ENCODE measurements at regions not wholly inside any gene's neighbourhood (a gene's known extent, or its start where the extent isn't known, plus 50 kb on each side); places are given as distances from the start of the nearest gene placed in this dataset.

DNA sequence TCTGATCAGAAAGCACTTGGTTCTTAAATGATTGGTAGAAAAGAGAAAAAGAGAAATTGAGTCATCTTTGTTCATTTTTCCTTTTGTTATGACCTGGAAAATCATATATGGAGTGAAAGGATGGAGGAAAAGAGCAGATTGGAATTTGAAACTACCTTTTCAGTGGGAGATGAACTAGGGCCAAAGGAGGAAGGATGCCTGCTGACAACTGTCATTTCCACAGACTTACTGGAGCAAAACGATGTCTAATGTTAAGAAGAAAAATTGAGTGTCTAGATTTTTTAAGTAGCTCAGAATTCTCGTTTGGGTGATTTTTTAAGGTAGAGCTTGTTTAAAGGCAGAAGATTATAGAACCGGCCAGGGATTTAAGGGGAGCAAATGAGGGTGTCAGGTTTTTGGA, 144.6 kb upstream of the KCNIP4 start:
- no peak for DNase-seq
- ATAC-seq, result no peak

DNA sequence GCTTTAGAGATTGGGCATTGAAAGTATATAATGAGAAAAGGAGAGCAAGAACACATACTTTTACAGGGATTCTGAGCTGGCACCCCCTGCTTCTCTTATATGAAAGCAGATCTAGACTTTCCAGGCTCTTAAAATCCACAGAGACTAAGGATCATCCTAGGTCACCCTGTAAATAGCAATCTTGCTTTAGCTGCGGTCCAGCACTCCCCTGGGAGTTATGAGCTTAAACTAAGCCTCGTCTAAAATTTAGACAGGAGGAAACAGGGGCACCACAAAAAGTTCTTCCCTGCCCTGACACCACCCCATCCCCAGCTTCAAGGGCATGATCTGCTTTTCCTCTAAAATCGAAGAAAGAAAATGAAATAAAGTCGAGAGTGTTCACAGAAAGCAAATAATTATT, 143.3 kb upstream of the KCNIP4 start:
- ATAC-seq (no peak), DNase-seq (no peak)
- Histone ChIP-seq H3K4me3 (no peak overlapping the region), H3K9me3 (peaks cover 0 to 10% of the 10 kb centered on the region in 2 donors), H3K27ac (no peak overlapping the region), H3K27me3 (no peaks in the 10 kb centered on the region), H3K36me3 (no peaks in the 10 kb centered on the region), H3K4me1 (no peaks in the 10 kb centered on the region)
- no peak for TF ChIP-seq CTCF (IDR thresholded peaks at IDR 0.05)
- intact Hi-C loops (cut with DNase I), result no loop called here

More for the DNA sequence above, 144.6 kb upstream of the KCNIP4 start:
- Histone ChIP-seq H3K4me3 (no peak overlapping the region), H3K27ac (no peak overlapping the region), H3K4me1 (no peaks in the 10 kb centered on the region), H3K9me3 (peaks cover 0 to 2% of the 10 kb centered on the region in 2 donors), H3K27me3 (no peaks in the 10 kb centered on the region), H3K36me3 (no peaks in the 10 kb centered on the region)
- TF ChIP-seq CTCF (IDR thresholded peaks at IDR 0.05), result no peak
- intact Hi-C loops (cut with DNase I), result no loop called here

DNA sequence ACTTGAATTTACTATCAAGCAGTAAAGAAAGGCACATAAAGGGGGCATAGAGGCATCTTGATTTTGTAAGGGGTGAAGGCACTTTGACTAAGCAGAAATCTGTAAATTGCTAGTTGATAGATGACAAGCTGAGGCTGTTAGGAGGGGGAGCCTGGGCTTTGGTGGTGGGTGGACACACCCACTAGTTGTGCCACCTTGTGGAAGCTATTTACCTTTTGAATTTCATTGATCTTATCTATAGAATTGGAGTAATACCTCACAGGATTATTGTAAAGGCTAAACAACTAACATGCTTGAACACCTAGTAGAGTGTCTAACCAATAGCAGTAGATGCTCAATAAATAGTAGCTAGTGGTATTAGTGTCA, 142.8 kb upstream of the KCNIP4 start:
- Histone ChIP-seq H3K4me3 (no peak overlapping the region), H3K27ac (no peak overlapping the region), H3K4me1 (no peaks in the 10 kb centered on the region), H3K36me3 (no peaks in the 10 kb centered on the region), H3K27me3 (no peaks in the 10 kb centered on the region), H3K9me3 (peaks cover 0 to 16% of the 10 kb centered on the region in 2 donors)
- ATAC-seq, result no peak
- TF ChIP-seq CTCF (IDR thresholded peaks at IDR 0.05), result no peak
- intact Hi-C loops (cut with DNase I), result no loop called here
- DNase-seq, result no peak

- ATAC-seq (no peak), DNase-seq (no peak)
- Histone ChIP-seq H3K4me3 (no peak overlapping the region), H3K4me1 (no peaks in the 10 kb centered on the region), H3K27me3 (no peaks in the 10 kb centered on the region), H3K9me3 (peaks cover 0 to 21% of the 10 kb centered on the region in 2 donors), H3K27ac (no peak overlapping the region), H3K36me3 (no peaks in the 10 kb centered on the region)
- intact Hi-C loops (cut with DNase I), result no loop called here
- TF ChIP-seq CTCF (IDR thresholded peaks at IDR 0.05), result no peak
These were observed 142.2 kb upstream of the KCNIP4 start for GRCh38 chr4:22090661-22091351.

GRCh38 chr4:22077571-22077970, 129.0 kb upstream of the KCNIP4 start:
- H3K27ac ChIP-seq, result no peak overlapping the region
- intact Hi-C loops (cut with DNase I), result no loop called here
- no peak for DNase-seq

More at GRCh38 chr4:22077571-22077970, 129.0 kb upstream of the KCNIP4 start:
- H3K27me3 ChIP-seq, result no peaks in the 10 kb centered on the region
- no peak for ATAC-seq
- no peaks in the 10 kb centered on the region for H3K4me1 ChIP-seq
- H3K36me3 ChIP-seq, result no peaks in the 10 kb centered on the region
- H3K4me3 ChIP-seq, result no peak overlapping the region
- TF ChIP-seq CTCF (IDR thresholded peaks at IDR 0.05), result no peak
- peaks cover 0 to 24% of the 10 kb centered on the region in 2 donors for H3K9me3 ChIP-seq
